CD14-positive monocyte (primary cell): ENCODE measurements at regions not wholly inside any gene's neighbourhood (a gene's known extent, or its start where the extent isn't known, plus 50 kb on each side); places are given as distances from the start of the nearest gene placed in this dataset.

Experiments used
- DNase-seq, 3 donors: peaks; one replicate each; pipeline ENCODE4 v3.0.0-alpha.2; 2011 to 2022
- H2AFZ ChIP-seq: 2 replicates; pipeline ENCODE4 v1.6.0; 2012; ENCODE audit warnings: mild to moderate bottlenecking, low read depth, low read length, inconsistent platforms; ENCODE audit not compliant: insufficient read depth, poor library complexity, severe bottlenecking
- H3K27ac ChIP-seq, 2 donors: 1 replicate in 1 of 2; 2 replicates in 1 of 2; pipeline ENCODE4 v1.5.1; 2012 to 2013; ENCODE audit warnings: low read length in 2 of 2, control low read depth in 1 of 2, inconsistent platforms in 1 of 2, low read depth in 1 of 2, mild to moderate bottlenecking in 1 of 2
- H3K27me3 ChIP-seq, 2 donors: one replicate each; pipeline versions ENCODE4 v1.6.0 to v1.6.1; 2011 to 2013; ENCODE audit warnings: low read length in 2 of 2; ENCODE audit not compliant: control insufficient read depth in 2 of 2, insufficient read depth in 2 of 2
- H3K36me3 ChIP-seq, 2 donors: replicated peaks in 1 of 2; 1 replicate in 1 of 2; 2 replicates in 1 of 2; pipeline versions ENCODE4 v1.5.1 to v1.6.1; 2012 to 2013; ENCODE audit warnings: low read length in 2 of 2, control low read depth in 1 of 2, inconsistent platforms in 1 of 2, mild to moderate bottlenecking in 1 of 2; ENCODE audit not compliant: insufficient read depth in 2 of 2, control insufficient read depth in 1 of 2
- H3K4me1 ChIP-seq, 2 donors: 1 replicate in 1 of 2; 2 replicates in 1 of 2; pipeline versions ENCODE4 v1.5.1 to v1.6.1; 2012 to 2013; ENCODE audit warnings: low read length in 2 of 2, control low read depth in 1 of 2, inconsistent platforms in 1 of 2, mild to moderate bottlenecking in 1 of 2, moderate library complexity in 1 of 2; ENCODE audit not compliant: insufficient read depth in 2 of 2, control insufficient read depth in 1 of 2
- H3K4me2 ChIP-seq: replicated peaks from 2 replicates; pipeline ENCODE3; 2012; ENCODE audit warnings: low read length, moderate library complexity, mild to moderate bottlenecking; ENCODE audit not compliant: poor library complexity, severe bottlenecking; ENCODE audit errors: extremely low read depth
- H3K4me3 ChIP-seq, 3 experiments: fragments of 200-600 bp in 1 of 3; sonication (generic) in 1 of 3; replicated peaks in 1 of 3; 1 replicate in 2 of 3; 2 replicates in 1 of 3; pipeline ENCODE4 v1.5.1; 2011 to 2013; ENCODE audit warnings: low read length in 3 of 3, mild to moderate bottlenecking in 3 of 3, control low read depth in 2 of 3, low read depth in 2 of 3, inconsistent platforms in 1 of 3, moderate library complexity in 1 of 3
- H3K79me2 ChIP-seq: 2 replicates; pipeline ENCODE4 v1.6.0; 2012; ENCODE audit warnings: mild to moderate bottlenecking, control low read depth, inconsistent platforms, low read length, moderate library complexity; ENCODE audit not compliant: insufficient read depth
- H3K9ac ChIP-seq: 2 replicates; pipeline ENCODE4 v1.6.0; 2017; ENCODE audit warnings: low read length, mild to moderate bottlenecking; ENCODE audit not compliant: insufficient read depth, poor library complexity, severe bottlenecking
- H3K9me3 ChIP-seq, 2 donors: replicated peaks in 1 of 2; 1 replicate in 1 of 2; 2 replicates in 1 of 2; pipeline versions ENCODE4 v1.5.1 to v1.6.1; 2012 to 2013; ENCODE audit warnings: low read length in 2 of 2, control low read depth in 1 of 2; ENCODE audit not compliant: control insufficient read depth in 1 of 2, insufficient read depth in 1 of 2
- H4K20me1 ChIP-seq: 2 replicates; pipeline ENCODE4 v1.6.0; 2012; ENCODE audit warnings: mild to moderate bottlenecking, low read length, control low read depth, moderate library complexity; ENCODE audit not compliant: insufficient read depth
- H3K27ac Mint-ChIP-seq, 7 donors: one replicate each; pipeline ENCODE4 v1.8.0; 2020; ENCODE audit warnings: mild to moderate bottlenecking in 7 of 7, mixed read lengths in 7 of 7, moderate library complexity in 6 of 7, inconsistent platforms in 2 of 7
- H3K27me3 Mint-ChIP-seq, 3 donors: one replicate each; pipeline ENCODE4 v1.8.0; 2021 to 2022; ENCODE audit warnings: low read depth in 3 of 3, mild to moderate bottlenecking in 3 of 3, mixed read lengths in 3 of 3, moderate library complexity in 3 of 3, inconsistent platforms in 1 of 3
- H3K36me3 Mint-ChIP-seq, 2 donors: one replicate each; pipeline ENCODE4 v1.8.0; 2020; ENCODE audit warnings: mixed read lengths in 2 of 2, inconsistent platforms in 1 of 2, mild to moderate bottlenecking in 1 of 2
- H3K4me1 Mint-ChIP-seq: one replicate; pipeline ENCODE4 v1.8.0; 2020; ENCODE audit warnings: mild to moderate bottlenecking, mixed read lengths
- H3K4me3 Mint-ChIP-seq, 2 donors: one replicate each; pipeline ENCODE4 v1.8.0; 2020; ENCODE audit warnings: mild to moderate bottlenecking in 2 of 2, mixed read lengths in 2 of 2, moderate library complexity in 1 of 2
- H3K9me3 Mint-ChIP-seq, 7 donors: one replicate each; pipeline ENCODE4 v1.8.0; 2020 to 2022; ENCODE audit warnings: mixed read lengths in 7 of 7, mild to moderate bottlenecking in 6 of 7, moderate library complexity in 6 of 7, inconsistent platforms in 2 of 7
- CTCF ChIP-seq: fragments of 200-600 bp; IDR thresholded peaks from one replicate; pipeline ENCODE4 v1.8.0; 2022; ENCODE audit warnings: antibody characterized with exemption, mild to moderate bottlenecking
- WGBS: methylation state at CpG from one replicate; pipeline ENCODE4 v1.1.5; 2013; ENCODE audit warnings: missing lambda C conversion rate; ENCODE audit not compliant: insufficient coverage; 5-methylcytosine and 5-hydroxymethylcytosine counted together
- intact Hi-C, 2 donors: fragments of 100-400 bp; cut with micrococcal nuclease; formaldehyde crosslinking; loops; one replicate each; pipeline versions ENCODE4 v1.15.0 to v1.15.1; 2023

DNA sequence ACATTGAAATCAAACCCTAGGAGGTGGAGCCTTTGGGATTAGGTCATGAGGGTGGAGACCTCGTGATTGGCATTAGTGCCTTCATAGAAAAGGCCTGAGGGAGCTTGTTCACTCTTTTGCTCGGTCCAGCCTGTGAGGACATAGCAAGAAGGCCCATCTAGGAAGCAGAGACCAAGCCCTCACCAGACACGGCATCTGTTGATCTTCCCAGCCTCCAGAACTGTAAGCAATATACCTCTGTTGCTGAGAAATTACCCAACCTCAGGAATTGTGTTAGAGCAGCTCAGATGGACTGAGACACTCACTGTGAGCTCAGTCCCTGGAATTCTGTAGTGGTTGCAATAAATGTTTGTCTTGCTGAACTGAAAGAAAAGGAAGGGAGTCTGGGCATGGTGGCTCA lies 116.2 kb upstream of the MAP1LC3B2 start:
- TF ChIP-seq CTCF, result no peak
- DNase-seq, result no peak
- no peaks in the 10 kb centered on the region for H3K9me3 ChIP-seq
- no peaks in the 10 kb centered on the region for H3K79me2 ChIP-seq
- Mint-ChIP-seq H3K36me3 (no peaks in the 10 kb centered on the region), H3K9me3 (no peaks in the 10 kb centered on the region), H3K27me3 (peaks cover 0 to 1% (median 1%) of the 10 kb centered on the region in 3 donors), H3K4me3 (no peak overlapping the region), H3K4me1 (peaks cover 31% of the 10 kb centered on the region), H3K27ac (peak overlapping the region in 4 of 7 donors; percentile 25 to 78 (median 46))
- peaks cover 27 to 28% of the 10 kb centered on the region in 2 donors for H3K4me1 ChIP-seq
- H3K36me3 ChIP-seq, result no peaks in the 10 kb centered on the region
- H2AFZ ChIP-seq, result peak overlapping the region; percentile 59
- no peak overlapping the region for H3K4me2 ChIP-seq
- 71% methylated on average over 2 of the region's 3 CpGs for WGBS
- H4K20me1 ChIP-seq, result no peaks in the 10 kb centered on the region
- H3K27me3 ChIP-seq, result no peaks in the 10 kb centered on the region
- H3K9ac ChIP-seq, result no peak overlapping the region
- H3K4me3 ChIP-seq, result no peak overlapping the region
- intact Hi-C loops, result no loop called here
- H3K27ac ChIP-seq, result no peak overlapping the region

DNA sequence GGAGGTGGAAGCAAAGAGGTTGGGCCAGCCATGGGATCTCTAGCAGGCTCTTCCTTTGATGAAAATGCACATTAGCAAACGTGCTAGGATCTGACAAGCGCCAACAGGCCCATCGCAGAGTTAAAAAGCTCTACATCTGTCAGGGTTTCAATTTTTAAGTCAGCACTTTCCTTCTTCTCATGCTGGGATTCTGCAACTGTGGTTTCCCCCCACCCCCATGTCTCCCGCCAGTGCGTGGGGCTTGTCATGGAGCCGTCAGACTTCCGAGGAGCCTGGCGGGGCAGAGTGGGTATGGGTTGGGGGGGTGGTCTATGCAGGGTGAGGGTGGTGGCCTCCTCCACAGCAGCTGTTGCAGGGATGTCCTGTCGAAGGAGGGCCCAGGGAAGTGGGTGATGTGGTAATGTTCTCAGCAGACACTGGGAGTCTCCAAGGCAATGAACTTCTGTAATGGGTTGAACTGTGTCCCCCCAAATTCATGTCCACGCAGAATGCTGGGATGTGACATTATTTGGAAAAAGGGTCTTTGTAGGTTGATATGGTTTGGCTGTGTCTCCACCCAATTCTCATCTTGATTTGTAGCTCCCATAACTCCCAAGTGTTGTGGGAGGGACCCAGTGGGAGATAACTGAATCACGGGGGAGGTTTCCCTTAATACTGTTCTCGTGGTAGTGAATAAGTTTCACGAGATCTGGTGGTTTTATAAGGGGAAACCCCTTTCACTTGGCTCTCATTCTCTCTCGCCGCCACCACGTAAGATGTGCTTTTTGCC lies 115.2 kb upstream of the MAP1LC3B2 start:
- H3K36me3 Mint-ChIP-seq, result no peaks in the 10 kb centered on the region
- intact Hi-C loops, result no loop called here
- Histone ChIP-seq H3K27ac (peak overlapping the region in 1 of 2 donors; percentile 9), H4K20me1 (no peaks in the 10 kb centered on the region), H3K79me2 (no peaks in the 10 kb centered on the region), H3K9me3 (peaks cover 0 to under 1% of the 10 kb centered on the region in 2 donors), H3K27me3 (no peaks in the 10 kb centered on the region), H3K36me3 (no peaks in the 10 kb centered on the region), H3K4me2 (no peak overlapping the region), H3K4me3 (no peak overlapping the region), H3K4me1 (peaks cover 27 to 28% of the 10 kb centered on the region in 2 donors), H2AFZ (peak overlapping the region; percentile 59), H3K9ac (no peak overlapping the region)
- H3K4me3 Mint-ChIP-seq, result peak overlapping the region in 1 of 2 donors; percentile 21
- DNase-seq, result peak; percentile 60 to 86 (median 80)
- peaks cover 31% of the 10 kb centered on the region for H3K4me1 Mint-ChIP-seq
- 0% methylated on average over 5 of the region's 16 CpGs for WGBS
- peak overlapping the region; percentile 53 to 92 (median 78) for H3K27ac Mint-ChIP-seq
- H3K9me3 Mint-ChIP-seq, result peaks cover 0 to 1% (median 0%) of the 10 kb centered on the region in 7 donors
- no peak for TF ChIP-seq CTCF
- peaks cover 0 to 1% (median 1%) of the 10 kb centered on the region in 3 donors for H3K27me3 Mint-ChIP-seq
